Stimulated activated CD8-positive, alpha-beta memory T cell treated with anti-CD3 and anti-CD28 coated beads, Interleukin-15, amount 100 ng/mL, for 4 hours (primary cell): ENCODE measurements at regions not wholly inside any gene's neighbourhood (a gene's known extent, or its start where the extent isn't known, plus 50 kb on each side); places are given as distances from the start of the nearest gene placed in this dataset.

Experiments used
- DNase-seq, 2 donors: peaks; one replicate each; pipeline ENCODE4 v3.0.0-alpha.2; 2020; ENCODE audit warnings: low read depth in 2 of 2

- no peak for DNase-seq
Measured at GRCh38 chr3:153313302-153313965, 151.4 kb downstream of the RAP2B start.

- no peak for DNase-seq
Measured at GRCh38 chr3:153314038-153314437, 152.0 kb downstream of the RAP2B start.

GRCh38 chr3:153315781-153316180 lies 153.8 kb downstream of the RAP2B start:
- no peak for DNase-seq

- no peak for DNase-seq
Measured at GRCh38 chr3:153319705-153320554, 157.9 kb downstream of the RAP2B start.

GRCh38 chr3:153320585-153321128 lies 158.6 kb downstream of the RAP2B start:
- no peak for DNase-seq

GRCh38 chr3:153328690-153329089 lies 166.7 kb downstream of the RAP2B start:
- DNase-seq = no peak

- no peak for DNase-seq
Measured at GRCh38 chr3:153330901-153331300, 168.9 kb downstream of the RAP2B start.

- no peak for DNase-seq
Measured at GRCh38 chr3:153331676-153332075, 169.7 kb downstream of the RAP2B start.

- DNase-seq = no peak
Measured at GRCh38 chr3:153334558-153334957, 172.5 kb downstream of the RAP2B start.

GRCh38 chr3:153337369-153337768 lies 175.3 kb downstream of the RAP2B start:
- DNase-seq = no peak

- no peak for DNase-seq
Measured at GRCh38 chr3:153338487-153338886, 176.5 kb downstream of the RAP2B start.

- no peak for DNase-seq
Measured at GRCh38 chr3:153339065-153339464, 177.0 kb downstream of the RAP2B start.

GRCh38 chr3:153343988-153344782 lies 182.2 kb downstream of the RAP2B start:
- no peak for DNase-seq

- DNase-seq = no peak
Measured at GRCh38 chr3:153348457-153349107, 186.6 kb downstream of the RAP2B start.

- no peak for DNase-seq
Measured at GRCh38 chr3:153349108-153349499, 187.1 kb downstream of the RAP2B start.

- no peak for DNase-seq
Measured at GRCh38 chr3:153350420-153350819, 188.4 kb downstream of the RAP2B start.

- DNase-seq = no peak
Measured at GRCh38 chr3:153354641-153355040, 192.6 kb downstream of the RAP2B start.

- DNase-seq = no peak
Measured at GRCh38 chr3:153355559-153355958, 193.5 kb downstream of the RAP2B start.

GRCh38 chr3:153356908-153357307 lies 194.9 kb downstream of the RAP2B start:
- DNase-seq = no peak

GRCh38 chr3:153357436-153357835 lies 195.4 kb downstream of the RAP2B start:
- no peak for DNase-seq

- DNase-seq = no peak
Measured at GRCh38 chr3:153369561-153370374, 207.7 kb downstream of the RAP2B start.
